ENCODE measurements at regions not wholly inside any gene's neighbourhood (a gene's known extent, or its start where the extent isn't known, plus 50 kb on each side); places are given as distances from the start of the nearest gene placed in this dataset.

DNA sequence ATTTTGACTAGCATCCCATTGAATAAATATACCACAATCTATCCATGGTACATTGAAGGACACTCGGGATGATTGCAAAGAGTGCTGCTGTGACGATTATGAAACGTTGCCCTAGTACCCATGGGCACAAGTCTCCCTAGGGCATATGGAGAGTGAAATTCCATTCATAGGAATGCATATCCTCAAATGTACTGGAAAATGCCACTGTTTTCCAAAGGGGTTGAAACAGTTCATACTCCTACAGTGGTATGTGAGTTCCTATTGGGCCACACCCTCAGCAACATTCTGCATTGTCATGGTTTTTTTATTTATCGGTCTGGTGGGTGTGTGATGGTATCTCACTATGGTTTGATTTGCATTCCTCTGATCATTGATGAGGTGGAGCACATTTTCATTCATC, 130.6 kb downstream of the TWIST2 start:
- no peak for DNase-seq (ENCODE audit: extremely low read depth in 1 of 11, low read depth in 9 of 11, low spot score in 4 of 11)

DNA sequence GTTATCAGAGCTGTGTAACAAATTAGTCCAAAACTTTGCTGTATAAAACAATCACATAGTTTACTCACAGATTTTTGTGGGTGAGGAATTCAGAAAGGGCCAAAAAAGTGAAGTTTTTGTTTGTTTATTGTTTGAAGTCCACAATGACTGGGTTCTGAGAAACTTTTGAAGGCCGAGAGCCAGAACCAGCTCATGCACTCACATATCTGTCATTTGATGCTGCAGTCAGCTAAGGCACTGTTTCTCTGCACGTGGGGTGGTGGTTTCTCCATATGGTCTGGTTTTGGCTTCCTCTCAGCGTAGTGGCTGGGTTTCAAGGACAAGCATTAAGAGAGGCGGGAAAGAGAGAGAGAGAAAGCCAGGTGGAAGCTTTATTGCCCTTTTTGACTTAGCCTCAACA, 131.8 kb downstream of the TWIST2 start:
- DNase-seq (ENCODE audit: extremely low read depth in 1 of 11, low read depth in 9 of 11, low spot score in 4 of 11): no peak

DNA sequence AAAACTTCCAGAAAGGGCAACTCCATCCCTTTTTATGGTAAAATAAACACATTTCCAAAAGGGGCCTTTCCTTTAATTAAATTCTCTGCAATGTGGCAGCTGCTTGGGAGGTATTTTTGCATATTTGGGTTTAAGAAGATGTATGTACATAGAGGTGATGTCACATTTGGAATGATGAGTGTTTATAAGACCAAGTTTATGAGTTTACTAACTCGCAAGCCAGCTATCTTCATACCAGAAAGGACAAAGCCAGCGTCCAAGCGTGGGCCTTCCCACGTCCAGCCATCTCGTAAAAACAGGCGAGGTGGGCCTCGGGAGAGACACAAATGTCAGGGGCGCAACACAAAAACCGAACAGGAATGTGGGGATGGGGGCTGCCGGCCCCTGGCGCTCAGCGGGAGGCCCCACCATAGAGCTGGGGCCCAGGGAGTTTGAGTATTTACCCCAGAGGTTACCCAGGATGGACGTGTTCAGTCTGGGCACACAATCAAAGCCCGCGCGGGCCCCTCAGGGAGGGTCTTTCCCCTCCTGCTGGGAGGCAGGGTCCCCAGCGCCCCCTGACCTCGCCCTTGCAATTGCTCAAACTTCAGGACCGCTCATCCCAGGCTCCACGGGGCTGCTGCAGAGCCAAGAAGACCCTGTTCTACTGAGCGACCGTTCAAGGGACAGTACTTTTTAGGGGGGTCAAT, 137.3 kb downstream of the TWIST2 start:
- no peak for DNase-seq (ENCODE audit: extremely low read depth in 1 of 11, low read depth in 9 of 11, low spot score in 4 of 11)

DNA sequence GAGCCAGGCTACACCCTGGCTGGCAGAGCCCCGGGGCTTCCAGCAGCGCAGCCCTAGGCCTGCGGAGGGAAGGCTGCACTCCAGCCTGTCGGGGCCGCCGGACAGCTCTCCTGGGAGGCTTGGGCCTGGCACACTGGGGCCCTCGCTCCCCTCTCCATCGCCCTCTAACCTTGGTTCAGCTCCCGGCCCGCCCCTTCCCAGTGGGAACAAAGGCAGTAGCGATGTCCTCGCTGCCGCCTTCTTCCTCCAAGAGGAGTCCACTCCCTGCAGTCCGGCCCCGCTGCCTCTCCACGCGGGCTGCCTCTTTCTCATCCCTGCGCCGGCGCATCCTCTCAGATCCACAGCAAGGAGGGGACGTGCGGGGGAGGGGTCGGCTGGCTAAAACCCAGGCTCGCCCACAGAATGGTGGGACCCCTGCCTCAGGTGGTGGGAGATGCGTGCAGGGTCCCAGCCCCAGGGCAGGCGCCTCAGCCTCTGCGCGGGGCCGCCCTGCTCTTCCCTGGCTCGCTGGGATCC, 138.1 kb downstream of the TWIST2 start:
- DNase-seq (ENCODE audit: extremely low read depth in 1 of 11, low read depth in 9 of 11, low spot score in 4 of 11): no peak

DNA sequence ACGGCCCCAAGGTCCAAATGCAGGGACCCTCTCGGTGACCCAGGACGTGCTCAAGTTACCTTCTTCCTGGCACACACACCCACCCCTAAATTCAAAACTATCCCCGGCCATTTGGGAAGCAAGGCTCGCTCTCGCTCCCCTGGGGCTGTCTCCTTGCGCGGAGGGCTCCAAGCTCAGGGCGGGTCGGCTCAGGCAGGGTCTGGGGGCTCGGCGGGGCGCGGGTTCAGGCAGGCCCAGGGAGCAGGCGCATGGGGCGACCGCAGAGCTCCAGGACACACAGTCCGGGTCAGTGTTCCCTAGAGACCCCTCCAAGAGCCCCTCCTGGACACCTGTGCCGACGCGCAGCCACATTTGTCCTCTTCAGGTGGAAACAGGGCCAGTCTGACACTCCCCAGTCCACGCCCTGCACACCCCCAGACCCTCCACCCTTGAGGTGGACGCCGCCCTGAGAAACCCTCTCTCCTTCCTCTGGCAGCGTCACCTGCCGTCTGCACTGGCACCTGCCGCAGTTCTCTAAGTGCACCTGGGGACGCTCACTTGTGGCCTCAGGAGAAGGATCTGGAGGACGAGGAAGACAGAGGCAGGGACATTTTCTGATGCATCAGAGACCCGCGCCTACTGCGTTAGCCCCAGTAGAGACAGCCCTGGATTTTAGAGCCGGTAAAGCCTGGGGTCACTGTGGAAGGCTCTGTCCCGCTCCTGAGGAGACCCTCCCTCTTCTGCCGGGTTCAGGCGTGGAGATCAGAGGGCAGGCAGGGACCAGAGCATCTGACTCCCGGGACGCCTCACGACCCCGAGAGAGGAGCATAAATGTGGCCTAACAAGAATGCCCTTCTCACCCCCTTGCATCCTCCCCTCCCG, 138.8 kb downstream of the TWIST2 start:
- DNase-seq (ENCODE audit: extremely low read depth in 1 of 11, low read depth in 9 of 11, low spot score in 4 of 11): no peak

DNA sequence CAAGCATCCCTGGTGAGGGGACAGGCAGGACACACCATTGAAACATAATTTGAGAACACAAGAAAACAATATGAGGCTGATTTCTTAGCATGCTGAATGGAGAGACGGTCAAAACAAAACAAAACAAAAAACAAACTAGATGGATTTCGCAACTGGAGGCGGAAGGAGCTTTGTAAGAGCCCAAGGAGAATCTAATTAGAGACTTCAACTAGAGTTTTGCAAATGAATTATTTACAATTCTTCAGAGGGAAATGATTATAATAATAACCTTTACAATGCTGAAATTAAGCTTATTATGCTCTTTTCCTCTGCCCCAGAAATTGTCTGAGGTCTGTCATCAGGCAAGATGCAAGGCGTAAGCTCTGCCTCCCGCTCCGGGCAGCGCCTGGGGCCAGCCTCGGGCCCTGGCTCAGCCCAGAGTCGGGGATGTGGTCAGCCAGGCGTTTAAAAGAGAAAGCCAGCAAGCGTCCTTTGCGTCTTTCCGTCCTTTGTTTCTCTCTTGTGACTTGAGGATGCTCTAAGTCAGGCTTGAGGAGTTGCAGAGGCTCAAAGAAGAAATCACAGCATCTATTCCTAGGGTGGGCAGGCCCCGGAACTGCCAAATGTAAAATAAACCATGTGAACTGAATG, 139.6 kb downstream of the TWIST2 start:
- no peak for DNase-seq (ENCODE audit: extremely low read depth in 1 of 11, low read depth in 9 of 11, low spot score in 4 of 11)

DNA sequence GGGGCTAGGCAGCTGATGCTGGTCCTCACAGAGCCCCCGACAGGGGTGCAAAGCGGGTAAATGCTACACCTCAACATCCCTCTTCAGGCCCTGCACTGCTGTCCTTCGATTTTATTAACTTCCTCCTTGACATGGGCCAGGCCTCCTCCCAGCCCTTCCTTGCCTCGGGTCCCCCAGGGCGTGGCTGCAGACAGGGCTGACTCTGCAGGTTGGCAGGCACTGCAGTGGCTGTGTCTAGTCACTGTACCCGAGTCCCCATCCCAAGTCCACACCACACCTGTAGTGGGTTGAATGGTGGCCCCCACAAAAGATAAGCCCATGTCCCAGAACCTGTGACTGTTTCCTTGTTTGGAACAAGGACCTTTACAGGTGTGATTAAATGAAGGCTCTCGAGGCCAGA, 140.2 kb downstream of the TWIST2 start:
- no peak for DNase-seq (ENCODE audit: extremely low read depth in 1 of 11, low read depth in 9 of 11, low spot score in 4 of 11)

DNA sequence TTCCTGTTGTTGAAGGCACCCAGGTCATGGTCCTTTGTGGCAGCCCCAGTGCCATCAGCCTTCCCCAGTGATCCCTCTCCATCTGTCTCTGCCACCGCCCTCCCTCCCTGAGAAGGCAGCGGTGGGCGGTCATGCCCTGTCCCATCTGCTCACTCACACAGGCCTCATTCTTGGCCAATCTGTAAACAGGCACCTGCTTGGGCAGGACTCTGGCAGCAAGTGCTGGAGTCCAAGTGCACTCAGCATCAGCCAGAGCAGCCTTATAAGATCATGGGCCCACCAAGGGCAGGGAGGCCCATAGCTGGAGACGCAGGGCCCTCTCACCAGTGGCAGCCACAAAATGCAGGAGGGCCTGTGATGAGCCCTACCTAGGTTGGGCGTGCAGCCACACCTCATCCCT, 140.9 kb downstream of the TWIST2 start:
- no peak for DNase-seq (ENCODE audit: extremely low read depth in 1 of 11, low read depth in 9 of 11, low spot score in 4 of 11)

DNA sequence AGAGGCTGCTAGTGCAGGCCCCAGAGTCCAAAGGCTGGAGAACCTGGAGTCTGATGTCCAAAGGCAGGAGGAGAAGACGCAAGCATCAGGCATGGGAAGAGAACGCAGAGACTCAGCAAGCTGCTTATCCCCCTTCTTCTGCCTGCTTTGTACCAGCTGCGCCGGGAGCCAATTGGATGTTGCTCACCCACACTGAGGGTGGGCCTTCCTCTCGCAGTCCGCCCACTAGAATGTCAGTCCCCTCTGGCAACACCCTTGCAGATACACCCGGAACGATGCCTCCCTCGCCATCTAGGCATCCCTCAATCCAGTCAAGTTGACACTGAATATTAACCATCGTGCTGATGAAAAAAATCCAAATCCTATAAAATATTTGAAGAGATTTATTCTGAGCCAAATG, 141.6 kb downstream of the TWIST2 start:
- DNase-seq (ENCODE audit: extremely low read depth in 1 of 11, low read depth in 9 of 11, low spot score in 4 of 11): no peak

DNA sequence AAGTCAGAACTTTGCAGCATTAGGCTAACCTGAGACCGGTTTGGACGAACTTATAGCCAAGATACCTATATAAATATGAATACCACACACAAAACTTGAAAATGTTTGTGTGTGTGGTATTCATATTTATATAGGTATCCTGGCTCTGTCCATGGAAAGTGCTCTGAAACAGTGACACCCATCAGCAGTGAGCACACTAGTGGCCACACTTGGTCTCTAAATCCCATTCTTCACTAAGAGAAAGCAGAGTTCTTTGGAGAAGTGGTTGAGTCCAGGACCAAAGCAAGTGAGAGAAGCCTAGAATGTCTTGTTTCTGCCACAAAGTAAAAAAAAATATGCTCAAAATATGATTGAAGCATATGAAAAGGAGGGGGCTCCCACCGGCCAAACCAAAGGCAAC, 146.5 kb downstream of the TWIST2 start:
- no peak for DNase-seq (ENCODE audit: extremely low read depth in 1 of 11, low read depth in 9 of 11, low spot score in 4 of 11)

DNA sequence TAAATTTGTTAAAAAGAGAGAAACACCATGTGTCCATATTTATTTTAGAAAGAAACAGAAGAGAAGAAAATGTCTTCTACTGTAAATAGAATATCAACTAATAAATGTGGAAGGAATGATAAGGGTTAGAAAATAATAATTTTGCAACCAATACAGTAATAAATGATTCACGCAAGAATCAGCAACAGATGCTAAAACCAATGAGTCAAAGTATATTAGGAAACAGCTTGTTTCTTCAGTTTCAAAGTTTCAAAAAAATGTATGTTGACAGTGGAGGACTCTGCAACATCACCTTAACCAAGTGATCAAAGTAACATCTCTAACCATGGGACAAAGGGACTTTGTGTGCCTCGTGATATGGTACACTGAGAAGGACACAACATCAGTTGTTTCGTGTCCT, 147.0 kb downstream of the TWIST2 start:
- DNase-seq (ENCODE audit: extremely low read depth in 1 of 11, low read depth in 9 of 11, low spot score in 4 of 11): no peak

DNA sequence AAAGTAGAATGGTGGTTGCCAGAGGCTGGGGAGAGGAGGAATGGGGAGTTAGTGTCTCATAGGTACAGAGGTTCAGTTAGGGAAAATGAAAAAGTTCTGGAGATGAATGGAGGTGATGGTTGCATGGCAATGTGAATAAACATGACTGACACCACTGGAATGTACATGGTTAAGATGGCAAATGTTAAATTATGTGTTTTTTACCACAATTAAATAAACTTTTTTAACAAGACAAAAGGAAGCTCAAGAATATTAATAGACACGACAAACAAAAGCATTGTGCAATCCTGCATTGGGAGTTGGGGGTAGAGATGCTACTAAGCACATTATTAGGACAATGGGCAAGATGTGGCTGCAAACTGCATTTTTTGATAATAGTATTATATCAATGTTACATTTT, 147.7 kb downstream of the TWIST2 start:
- DNase-seq (ENCODE audit: extremely low read depth in 1 of 11, low read depth in 9 of 11, low spot score in 4 of 11): no peak

DNA sequence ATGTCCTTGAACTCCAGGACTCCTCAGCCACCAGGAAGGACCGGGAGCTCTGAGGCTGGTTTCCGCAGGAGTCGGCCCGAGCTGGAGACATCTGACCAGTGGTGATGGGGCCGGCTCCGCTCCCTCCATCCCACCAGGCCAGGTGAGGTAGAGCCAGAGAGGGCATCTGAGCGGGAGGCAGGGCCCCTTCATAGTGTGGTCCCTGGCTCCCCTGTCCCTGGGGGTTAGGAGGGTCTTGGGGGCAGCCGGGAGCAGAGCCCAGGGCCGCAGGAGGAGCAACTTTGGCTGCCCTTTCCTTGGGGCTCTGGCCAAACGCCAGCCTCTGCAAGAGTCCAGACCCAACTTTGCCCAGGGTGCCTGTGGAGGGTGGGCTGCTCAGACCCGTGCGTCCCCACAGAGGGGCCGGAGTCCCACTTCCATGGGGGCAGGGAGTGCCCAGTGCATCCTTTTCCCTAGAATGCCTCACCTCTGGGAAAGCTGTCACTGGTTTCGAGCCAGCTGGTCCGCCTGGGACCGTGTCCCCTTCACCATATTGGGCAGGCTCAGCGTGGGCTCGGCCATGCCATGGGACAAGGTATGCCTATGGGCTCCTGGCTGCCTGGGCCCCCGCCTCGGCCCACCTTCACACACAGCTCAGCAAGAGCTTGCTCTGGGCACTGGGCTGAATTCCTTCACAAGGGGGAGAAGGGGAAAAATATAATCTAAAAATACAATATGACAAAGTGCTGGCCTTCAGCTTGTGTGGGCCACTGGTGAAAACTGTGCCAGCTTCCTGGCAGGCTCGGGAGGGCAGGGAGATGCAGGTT, 148.6 kb downstream of the TWIST2 start:
- DNase-seq (ENCODE audit: extremely low read depth in 1 of 11, low read depth in 9 of 11, low spot score in 4 of 11): no peak

DNA sequence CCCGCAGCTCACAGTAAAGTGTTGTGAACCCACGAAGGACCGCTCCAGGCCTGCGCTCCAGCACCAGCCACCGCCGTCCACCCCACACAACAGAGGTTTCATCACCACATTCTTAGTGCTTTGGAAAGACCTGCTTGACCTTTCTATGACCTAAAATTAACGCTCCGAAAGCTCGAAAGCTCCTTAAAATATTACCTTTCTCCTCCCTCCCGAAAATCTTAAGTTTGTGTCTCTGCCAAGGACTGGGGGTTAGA, 149.2 kb downstream of the TWIST2 start:
- DNase-seq (ENCODE audit: extremely low read depth in 1 of 11, low read depth in 9 of 11, low spot score in 4 of 11): no peak

DNA sequence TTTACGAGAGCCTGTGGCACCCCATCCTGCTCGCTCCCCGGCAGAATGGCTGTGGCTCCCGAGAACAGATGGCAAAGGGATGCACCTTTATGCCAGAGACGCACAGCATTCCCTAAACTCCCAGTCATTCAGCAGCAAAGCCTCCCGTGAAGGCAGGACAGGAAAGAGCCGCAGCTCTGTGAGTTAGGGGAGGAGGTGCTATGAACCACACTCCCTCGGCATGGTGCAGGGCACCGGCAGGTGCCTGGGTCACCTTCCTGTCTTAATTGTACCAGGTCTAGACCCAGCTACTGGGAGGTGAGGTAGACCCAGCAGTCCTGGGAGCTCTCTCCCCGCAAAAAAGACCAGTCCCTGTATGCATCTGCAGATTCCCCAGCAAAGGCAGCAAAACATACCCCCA, 149.8 kb downstream of the TWIST2 start:
- DNase-seq (ENCODE audit: extremely low read depth in 1 of 11, low read depth in 9 of 11, low spot score in 4 of 11): no peak

Measured in renal cortex interstitium (tissue), 11 donors.